ENCODE measurements at regions not wholly inside any gene's neighbourhood (a gene's known extent, or its start where the extent isn't known, plus 50 kb on each side); places are given as distances from the start of the nearest gene placed in this dataset.

DNA sequence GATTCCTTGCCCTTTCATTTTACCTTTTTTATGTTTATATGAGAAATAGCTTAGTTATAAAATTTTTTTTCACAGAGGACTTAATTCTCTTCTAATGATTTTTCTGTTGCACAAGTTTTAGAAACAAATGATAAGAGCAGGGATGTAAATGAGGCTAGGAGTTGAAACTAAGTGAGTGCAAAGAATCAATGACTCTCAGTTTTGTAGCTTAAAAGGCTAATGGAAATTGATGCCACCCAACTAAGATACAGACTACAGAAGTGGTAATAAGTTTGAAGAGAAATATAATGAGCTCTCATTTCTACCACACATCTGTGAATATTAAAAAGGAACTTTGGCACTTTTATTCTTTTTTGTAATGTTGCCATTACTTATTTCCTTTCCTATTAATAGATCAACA, 105.1 kb downstream of the LURAP1L start:
- Histone ChIP-seq H3K36me3 (ENCODE audit: control insufficient read depth in 2 of 2, insufficient read depth in 1 of 2, low read length in 2 of 2) (no peaks in the 10 kb centered on the region), H3K4me3 (ENCODE audit: low read depth, low read length) (no peak overlapping the region), H3K27ac (ENCODE audit: extremely low read depth, low read depth, low read length) (no peak overlapping the region), H3K9me3 (ENCODE audit: control insufficient read depth, insufficient read depth, low read depth, low read length) (no peaks in the 10 kb centered on the region), H3K4me1 (ENCODE audit: control insufficient read depth, insufficient read depth, low read length) (peaks cover 16% of the 10 kb centered on the region)
- CTCF ChIA-PET: interaction anchor here (0.5 to 1.0 kb wide), 4 partner anchors 103 to 156 kb away, joined by 3 to 8 read pairs (median 6); partner anchors contain the start of gene LURAP1L
- POLR2A ChIA-PET: interaction anchor here (0.5 kb wide), 1 partner anchor 627 kb away, joined by 7 read pairs; no protein-coding TSS in a partner anchor
- TF ChIP-seq, protein P1, sequence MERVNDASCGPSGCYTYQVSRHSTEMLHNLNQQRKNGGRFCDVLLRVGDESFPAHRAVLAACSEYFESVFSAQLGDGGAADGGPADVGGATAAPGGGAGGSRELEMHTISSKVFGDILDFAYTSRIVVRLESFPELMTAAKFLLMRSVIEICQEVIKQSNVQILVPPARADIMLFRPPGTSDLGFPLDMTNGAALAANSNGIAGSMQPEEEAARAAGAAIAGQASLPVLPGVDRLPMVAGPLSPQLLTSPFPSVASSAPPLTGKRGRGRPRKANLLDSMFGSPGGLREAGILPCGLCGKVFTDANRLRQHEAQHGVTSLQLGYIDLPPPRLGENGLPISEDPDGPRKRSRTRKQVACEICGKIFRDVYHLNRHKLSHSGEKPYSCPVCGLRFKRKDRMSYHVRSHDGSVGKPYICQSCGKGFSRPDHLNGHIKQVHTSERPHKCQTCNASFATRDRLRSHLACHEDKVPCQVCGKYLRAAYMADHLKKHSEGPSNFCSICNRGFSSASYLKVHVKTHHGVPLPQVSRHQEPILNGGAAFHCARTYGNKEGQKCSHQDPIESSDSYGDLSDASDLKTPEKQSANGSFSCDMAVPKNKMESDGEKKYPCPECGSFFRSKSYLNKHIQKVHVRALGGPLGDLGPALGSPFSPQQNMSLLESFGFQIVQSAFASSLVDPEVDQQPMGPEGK (tag by site-specific recombination; IDR thresholded peaks at IDR 0.05): no peak
- no peak for TF ChIP-seq GLIS2 (tag by site-specific recombination; IDR thresholded peaks at IDR 0.05)
- no peak for TF ChIP-seq ZNF510 (tag by site-specific recombination; IDR thresholded peaks at IDR 0.05; ENCODE audit: insufficient replicate concordance)
- TF ChIP-seq, protein P2, sequence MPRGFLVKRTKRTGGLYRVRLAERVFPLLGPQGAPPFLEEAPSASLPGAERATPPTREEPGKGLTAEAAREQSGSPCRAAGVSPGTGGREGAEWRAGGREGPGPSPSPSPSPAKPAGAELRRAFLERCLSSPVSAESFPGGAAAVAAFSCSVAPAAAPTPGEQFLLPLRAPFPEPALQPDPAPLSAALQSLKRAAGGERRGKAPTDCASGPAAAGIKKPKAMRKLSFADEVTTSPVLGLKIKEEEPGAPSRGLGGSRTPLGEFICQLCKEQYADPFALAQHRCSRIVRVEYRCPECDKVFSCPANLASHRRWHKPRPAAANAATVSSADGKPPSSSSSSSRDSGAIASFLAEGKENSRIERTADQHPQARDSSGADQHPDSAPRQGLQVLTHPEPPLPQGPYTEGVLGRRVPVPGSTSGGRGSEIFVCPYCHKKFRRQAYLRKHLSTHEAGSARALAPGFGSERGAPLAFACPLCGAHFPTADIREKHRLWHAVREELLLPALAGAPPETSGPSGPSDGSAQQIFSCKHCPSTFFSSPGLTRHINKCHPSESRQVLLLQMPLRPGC (tag by site-specific recombination; IDR thresholded peaks at IDR 0.05): no peak
- TF ChIP-seq, protein P3, sequence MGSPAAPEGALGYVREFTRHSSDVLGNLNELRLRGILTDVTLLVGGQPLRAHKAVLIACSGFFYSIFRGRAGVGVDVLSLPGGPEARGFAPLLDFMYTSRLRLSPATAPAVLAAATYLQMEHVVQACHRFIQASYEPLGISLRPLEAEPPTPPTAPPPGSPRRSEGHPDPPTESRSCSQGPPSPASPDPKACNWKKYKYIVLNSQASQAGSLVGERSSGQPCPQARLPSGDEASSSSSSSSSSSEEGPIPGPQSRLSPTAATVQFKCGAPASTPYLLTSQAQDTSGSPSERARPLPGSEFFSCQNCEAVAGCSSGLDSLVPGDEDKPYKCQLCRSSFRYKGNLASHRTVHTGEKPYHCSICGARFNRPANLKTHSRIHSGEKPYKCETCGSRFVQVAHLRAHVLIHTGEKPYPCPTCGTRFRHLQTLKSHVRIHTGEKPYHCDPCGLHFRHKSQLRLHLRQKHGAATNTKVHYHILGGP (tag by site-specific recombination; IDR thresholded peaks at IDR 0.05): no peak
- no peak for TF ChIP-seq ZNF174 (tag by site-specific recombination; IDR thresholded peaks at IDR 0.05)

DNA sequence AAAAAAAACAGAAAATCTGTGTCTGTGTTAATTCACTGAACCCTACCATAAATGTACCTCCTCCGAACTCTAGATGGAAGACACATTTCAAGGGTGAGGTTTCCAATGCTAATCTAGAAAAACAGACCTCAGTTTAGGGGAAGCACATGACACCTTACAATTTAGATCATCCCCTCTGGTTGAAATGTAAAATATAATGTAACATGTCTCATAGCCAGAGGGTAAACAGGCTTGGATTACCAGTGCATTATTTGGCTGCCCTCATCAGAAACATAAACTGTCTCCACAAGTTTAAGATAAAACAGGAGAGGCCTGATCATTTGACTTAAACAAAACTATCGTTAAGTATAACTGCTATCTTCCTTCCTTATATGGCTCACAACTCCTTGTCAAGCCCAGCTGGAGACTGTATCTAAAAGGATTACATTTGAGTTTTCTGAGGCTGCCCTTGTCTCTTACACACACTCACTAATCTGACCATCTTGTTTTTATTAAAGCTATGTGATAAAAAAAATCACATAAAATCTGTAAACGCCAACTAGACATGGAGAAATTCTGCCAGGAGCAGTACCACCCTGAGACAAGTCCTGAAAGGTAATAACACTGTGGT, 105.7 kb downstream of the LURAP1L start:
- no peaks in the 10 kb centered on the region for H3K36me3 ChIP-seq (ENCODE audit: control insufficient read depth in 2 of 2, insufficient read depth in 1 of 2, low read length in 2 of 2)
- H3K9me3 ChIP-seq (ENCODE audit: control insufficient read depth, insufficient read depth, low read depth, low read length): no peaks in the 10 kb centered on the region
- POLR2A ChIA-PET: no interaction called here
- CTCF ChIA-PET: interaction anchor here (0.8 to 1.0 kb wide), 3 partner anchors 104 to 156 kb away, joined by 3 to 6 read pairs (median 5); partner anchors contain the start of gene LURAP1L
- no peak overlapping the region for H3K4me3 ChIP-seq (ENCODE audit: low read depth, low read length)
- peak overlapping the region; percentile 53 for H3K27ac ChIP-seq (ENCODE audit: extremely low read depth, low read depth, low read length)
- H3K4me1 ChIP-seq (ENCODE audit: control insufficient read depth, insufficient read depth, low read length): peaks cover 16% of the 10 kb centered on the region
- TF ChIP-seq, protein P4, sequence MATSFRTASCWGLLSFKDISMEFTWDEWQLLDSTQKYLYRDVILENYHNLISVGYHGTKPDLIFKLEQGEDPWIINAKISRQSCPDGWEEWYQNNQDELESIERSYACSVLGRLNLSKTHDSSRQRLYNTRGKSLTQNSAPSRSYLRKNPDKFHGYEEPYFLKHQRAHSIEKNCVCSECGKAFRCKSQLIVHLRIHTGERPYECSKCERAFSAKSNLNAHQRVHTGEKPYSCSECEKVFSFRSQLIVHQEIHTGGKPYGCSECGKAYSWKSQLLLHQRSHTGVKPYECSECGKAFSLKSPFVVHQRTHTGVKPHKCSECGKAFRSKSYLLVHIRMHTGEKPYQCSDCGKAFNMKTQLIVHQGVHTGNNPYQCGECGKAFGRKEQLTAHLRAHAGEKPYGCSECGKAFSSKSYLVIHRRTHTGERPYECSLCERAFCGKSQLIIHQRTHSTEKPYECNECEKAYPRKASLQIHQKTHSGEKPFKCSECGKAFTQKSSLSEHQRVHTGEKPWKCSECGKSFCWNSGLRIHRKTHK (tag by site-specific recombination; IDR thresholded peaks at IDR 0.05): no peak
- TF ChIP-seq ZNF121 (tag by site-specific recombination; IDR thresholded peaks at IDR 0.05) (no peak), ZNF2 (tag by site-specific recombination; IDR thresholded peaks at IDR 0.05) (no peak), OSR2 (tag by site-specific recombination; IDR thresholded peaks at IDR 0.05) (peak; percentile 66; the same call in 1 of the 2 replicates), ZNF677 (tag by site-specific recombination; IDR thresholded peaks at IDR 0.05) (no peak), YY1 (tag by site-specific recombination; IDR thresholded peaks at IDR 0.05) (no peak), ZNF660 (tag by site-specific recombination; IDR thresholded peaks at IDR 0.05) (no peak), MZF1 (tag by site-specific recombination; IDR thresholded peaks at IDR 0.05; ENCODE audit: borderline replicate concordance) (peak; percentile 94; the same call in 1 of the 2 replicates), ZNF174 (tag by site-specific recombination; IDR thresholded peaks at IDR 0.05) (no peak), ZNF335 (tag by site-specific recombination; conservative IDR thresholded peaks at IDR 0.05) (no peak), ZNF473 (tag by site-specific recombination; IDR thresholded peaks at IDR 0.05) (no peak), ZBTB8A (tag by site-specific recombination; IDR thresholded peaks at IDR 0.05) (no peak), ZNF707 (tag by site-specific recombination; IDR thresholded peaks at IDR 0.05) (no peak)
- TF ChIP-seq, protein P5, sequence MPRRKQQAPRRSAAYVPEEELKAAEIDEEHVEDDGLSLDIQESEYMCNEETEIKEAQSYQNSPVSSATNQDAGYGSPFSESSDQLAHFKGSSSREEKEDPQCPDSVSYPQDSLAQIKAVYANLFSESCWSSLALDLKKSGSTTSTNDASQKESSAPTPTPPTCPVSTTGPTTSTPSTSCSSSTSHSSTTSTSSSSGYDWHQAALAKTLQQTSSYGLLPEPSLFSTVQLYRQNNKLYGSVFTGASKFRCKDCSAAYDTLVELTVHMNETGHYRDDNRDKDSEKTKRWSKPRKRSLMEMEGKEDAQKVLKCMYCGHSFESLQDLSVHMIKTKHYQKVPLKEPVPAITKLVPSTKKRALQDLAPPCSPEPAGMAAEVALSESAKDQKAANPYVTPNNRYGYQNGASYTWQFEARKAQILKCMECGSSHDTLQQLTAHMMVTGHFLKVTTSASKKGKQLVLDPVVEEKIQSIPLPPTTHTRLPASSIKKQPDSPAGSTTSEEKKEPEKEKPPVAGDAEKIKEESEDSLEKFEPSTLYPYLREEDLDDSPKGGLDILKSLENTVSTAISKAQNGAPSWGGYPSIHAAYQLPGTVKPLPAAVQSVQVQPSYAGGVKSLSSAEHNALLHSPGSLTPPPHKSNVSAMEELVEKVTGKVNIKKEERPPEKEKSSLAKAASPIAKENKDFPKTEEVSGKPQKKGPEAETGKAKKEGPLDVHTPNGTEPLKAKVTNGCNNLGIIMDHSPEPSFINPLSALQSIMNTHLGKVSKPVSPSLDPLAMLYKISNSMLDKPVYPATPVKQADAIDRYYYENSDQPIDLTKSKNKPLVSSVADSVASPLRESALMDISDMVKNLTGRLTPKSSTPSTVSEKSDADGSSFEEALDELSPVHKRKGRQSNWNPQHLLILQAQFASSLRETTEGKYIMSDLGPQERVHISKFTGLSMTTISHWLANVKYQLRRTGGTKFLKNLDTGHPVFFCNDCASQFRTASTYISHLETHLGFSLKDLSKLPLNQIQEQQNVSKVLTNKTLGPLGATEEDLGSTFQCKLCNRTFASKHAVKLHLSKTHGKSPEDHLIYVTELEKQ (tag by site-specific recombination; IDR thresholded peaks at IDR 0.05; ENCODE audit: borderline replicate concordance): no peak
- TF ChIP-seq, protein P6, sequence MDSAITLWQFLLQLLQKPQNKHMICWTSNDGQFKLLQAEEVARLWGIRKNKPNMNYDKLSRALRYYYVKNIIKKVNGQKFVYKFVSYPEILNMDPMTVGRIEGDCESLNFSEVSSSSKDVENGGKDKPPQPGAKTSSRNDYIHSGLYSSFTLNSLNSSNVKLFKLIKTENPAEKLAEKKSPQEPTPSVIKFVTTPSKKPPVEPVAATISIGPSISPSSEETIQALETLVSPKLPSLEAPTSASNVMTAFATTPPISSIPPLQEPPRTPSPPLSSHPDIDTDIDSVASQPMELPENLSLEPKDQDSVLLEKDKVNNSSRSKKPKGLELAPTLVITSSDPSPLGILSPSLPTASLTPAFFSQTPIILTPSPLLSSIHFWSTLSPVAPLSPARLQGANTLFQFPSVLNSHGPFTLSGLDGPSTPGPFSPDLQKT (IDR thresholded peaks at IDR 0.05; ENCODE audit: borderline replicate concordance, low read depth, low read length): no peak
- TF ChIP-seq, protein P1 (tag by site-specific recombination; IDR thresholded peaks at IDR 0.05): no peak
